GM19468 (cell line): ENCODE measurements at regions not wholly inside any gene's neighbourhood (a gene's known extent, or its start where the extent isn't known, plus 50 kb on each side); places are given as distances from the start of the nearest gene placed in this dataset.
"Not testable (repeated sequence)": the region's sequence is repeated elsewhere in the genome, so short reads cannot be mapped to it uniquely, and the experiment has no call there.

Experiments
- ATAC-seq: cut with Tn5 transposase; IDR thresholded peaks from one replicate; pipeline ENCODE4 v1.9.1; 2021; ENCODE audit warnings: mild to moderate bottlenecking, moderate library complexity, moderate number of reproducible peaks; ENCODE audit not compliant: unreplicated experiment; ENCODE audit errors: extremely low read depth

- no peak for ATAC-seq
Measured at GRCh38 chr13:50595196-50595595, 248.3 kb downstream of the DLEU7 start.

- no peak for ATAC-seq
Measured at GRCh38 chr13:50596156-50596555, 247.3 kb downstream of the DLEU7 start.

- ATAC-seq: no peak
Measured at GRCh38 chr13:50596776-50597203, 246.7 kb downstream of the DLEU7 start.

- peak; percentile 20 for ATAC-seq
Measured at GRCh38 chr13:50598338-50598737, 245.2 kb downstream of the DLEU7 start.

GRCh38 chr13:50599046-50599445 is 244.4 kb downstream of the DLEU7 start:
- ATAC-seq: no peak

- ATAC-seq: no peak
Measured at GRCh38 chr13:50599927-50600326, 243.6 kb downstream of the DLEU7 start.

GRCh38 chr13:50608370-50608769 is 235.1 kb downstream of the DLEU7 start:
- ATAC-seq: no peak

- ATAC-seq: no peak
Measured at GRCh38 chr13:50609011-50609410, 234.5 kb downstream of the DLEU7 start.

GRCh38 chr13:50610238-50610637 is 233.3 kb downstream of the DLEU7 start:
- ATAC-seq: no peak

GRCh38 chr13:50611117-50611781 is 232.2 kb downstream of the DLEU7 start:
- no peak for ATAC-seq

GRCh38 chr13:50612717-50613116 is 230.8 kb downstream of the DLEU7 start:
- ATAC-seq: no peak

- no peak for ATAC-seq
Measured at GRCh38 chr13:50613356-50613831, 230.1 kb downstream of the DLEU7 start.

- ATAC-seq: no peak
Measured at GRCh38 chr13:50615234-50615633, 228.3 kb downstream of the DLEU7 start.

GRCh38 chr13:50616101-50616500 is 227.4 kb downstream of the DLEU7 start:
- ATAC-seq: no peak

GRCh38 chr13:50617134-50617721 is 226.3 kb downstream of the DLEU7 start:
- ATAC-seq: no peak

- ATAC-seq: no peak
Measured at GRCh38 chr13:50618206-50618605, 225.3 kb downstream of the DLEU7 start.

- ATAC-seq: no peak
Measured at GRCh38 chr13:50626101-50626547, 217.4 kb downstream of the DLEU7 start.

GRCh38 chr13:50627111-50627510 is 216.4 kb downstream of the DLEU7 start:
- no peak for ATAC-seq

- not testable (repeated sequence) for ATAC-seq
Measured at GRCh38 chr13:50628512-50628911, 215.0 kb downstream of the DLEU7 start.

- no peak for ATAC-seq
Measured at GRCh38 chr13:50629497-50629896, 214.0 kb downstream of the DLEU7 start.

- ATAC-seq: no peak
Measured at GRCh38 chr13:50629966-50630365, 213.5 kb downstream of the DLEU7 start.

- no peak for ATAC-seq
Measured at GRCh38 chr13:50631041-50631440, 212.5 kb downstream of the DLEU7 start.
